Spleen (tissue), 7 donors: ENCODE measurements at regions not wholly inside any gene's neighbourhood (a gene's known extent, or its start where the extent isn't known, plus 50 kb on each side); places are given as distances from the start of the nearest gene placed in this dataset.

Experiments used
- CTCF ChIP-seq, 11 experiments: fragments of 200-600 bp in 7 of 11; fragments of 450-650 bp in 4 of 11; sonication (generic) in 4 of 11; IDR thresholded peaks in 8 of 11; conservative IDR thresholded peaks in 3 of 11; 1 replicate in 7 of 11; 2 replicates in 4 of 11; pipeline versions ENCODE4 v1.4.0 to v1.8.0; 2016 to 2021; ENCODE audit warnings: antibody characterized with exemption in 11 of 11, inconsistent platforms in 4 of 11, mild to moderate bottlenecking in 1 of 11
- POLR2A ChIP-seq, 3 donors: fragments of 450-650 bp; IDR thresholded peaks; one replicate each; pipeline ENCODE4 v1.5.1; 2017; ENCODE audit warnings: antibody characterized with exemption in 3 of 3, mild to moderate bottlenecking in 1 of 3
- donor health status: DM: no; HTN: no; CAD: no; lungs with moderate emphysema.
- donor health status: DM: no; HTN: no; CAD: no.
- donor health status: DM: no; HTN: no; CAD: no.

DNA sequence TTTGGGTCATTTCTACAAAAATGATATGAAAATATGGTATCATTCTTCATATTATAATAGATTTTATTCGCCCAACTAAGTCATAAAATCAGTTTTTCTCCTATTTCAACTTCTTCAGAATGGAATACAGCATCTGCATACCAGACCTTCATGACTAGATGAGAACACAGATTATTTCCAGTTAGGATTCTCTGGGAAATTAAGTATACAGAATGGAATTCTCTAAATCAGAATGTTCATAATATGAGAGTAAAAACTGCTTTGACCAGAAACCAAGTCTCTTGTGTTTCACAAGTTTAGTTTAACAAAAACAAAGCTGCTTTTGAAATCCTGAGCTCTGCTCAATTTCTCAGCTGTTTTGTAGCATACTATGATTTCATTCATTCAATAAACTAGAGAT lies 160.3 kb upstream of the SEMA3A start:
- no peak for TF ChIP-seq CTCF (IDR thresholded peaks at IDR 0.05 in 8 of 11, conservative IDR thresholded peaks at IDR 0.05 in 3 of 11)
- no peak for TF ChIP-seq POLR2A (IDR thresholded peaks at IDR 0.05)
